Caco-2 (cell line): ENCODE measurements at regions not wholly inside any gene's neighbourhood (a gene's known extent, or its start where the extent isn't known, plus 50 kb on each side); places are given as distances from the start of the nearest gene placed in this dataset.

Source experiments
- BruUV-seq: library from RNA; stranded (reverse); fragments of 400-500 nt; replicated peaks from 2 replicates; lab custom pipeline; 2021; lab: Mats Ljungman, UMichigan
- CTCF ChIA-PET: fragments of 300-600 bp; sonication (Branson Sonifier 250); formaldehyde crosslinking; loops from one replicate; lab custom pipeline; 2022; ENCODE audit warnings: antibody characterized with exemption; lab: Charles Lee
- POLR2A ChIA-PET: fragments of 300-600 bp; sonication (Branson Sonifier 250); formaldehyde crosslinking; loops from one replicate; lab custom pipeline; 2022; ENCODE audit warnings: antibody characterized with exemption; lab: Charles Lee
- DNase-seq, 2 experiments: peaks; one replicate each; pipeline versions ENCODE4 v3.0.0 to v3.0.0-alpha.2; 2020 to 2022
- H3K27me3 ChIP-seq: replicated peaks from 2 replicates; pipeline ENCODE4 v1.6.0; 2011; ENCODE audit warnings: low read length; ENCODE audit not compliant: control insufficient read depth, insufficient read depth
- H3K36me3 ChIP-seq: 2 replicates; pipeline ENCODE4 v1.5.1; 2011; ENCODE audit warnings: low read length; ENCODE audit not compliant: control insufficient read depth, insufficient read depth
- H3K4me1 ChIP-seq: fragments of 250-450 bp; sonication (Bioruptor Pico); 2 replicates; pipeline ENCODE4 v1.5.1; 2020; ENCODE audit warnings: mild to moderate bottlenecking
- H3K4me3 ChIP-seq: 2 replicates; pipeline ENCODE4 v1.5.1; 2011; ENCODE audit warnings: low read depth, mild to moderate bottlenecking, control low read depth, low read length
- H3K9me3 ChIP-seq: fragments of 250-450 bp; sonication (Bioruptor Pico); 2 replicates; pipeline ENCODE4 v1.5.1; 2020; ENCODE audit warnings: mild to moderate bottlenecking, moderate library complexity
- H3K27ac Mint-ChIP-seq: one replicate; pipeline ENCODE4 v1.8.0; 2022; ENCODE audit warnings: mixed read lengths; ENCODE audit not compliant: unreplicated experiment
- H3K27me3 Mint-ChIP-seq: one replicate; pipeline ENCODE4 v1.8.0; 2022; ENCODE audit warnings: mixed read lengths; ENCODE audit not compliant: insufficient read depth, unreplicated experiment
- H3K36me3 Mint-ChIP-seq: one replicate; pipeline ENCODE4 v1.8.0; 2022; ENCODE audit warnings: mild to moderate bottlenecking, mixed read lengths; ENCODE audit not compliant: insufficient read depth, unreplicated experiment
- H3K4me1 Mint-ChIP-seq: one replicate; pipeline ENCODE4 v1.8.0; 2022; ENCODE audit warnings: low read depth, mixed read lengths; ENCODE audit not compliant: unreplicated experiment
- H3K4me3 Mint-ChIP-seq: one replicate; pipeline ENCODE4 v1.8.0; 2022; ENCODE audit warnings: mild to moderate bottlenecking, moderate library complexity, mixed read lengths; ENCODE audit not compliant: unreplicated experiment
- H3K9me3 Mint-ChIP-seq: one replicate; pipeline ENCODE4 v1.8.0; 2022; ENCODE audit warnings: mixed read lengths; ENCODE audit not compliant: unreplicated experiment
- CTCF ChIP-seq, 2 experiments: fragments of 200-600 bp in 1 of 2; IDR thresholded peaks; 1 replicate in 1 of 2; 2 replicates in 1 of 2; pipeline versions ENCODE4 v1.5.1 to v1.8.0; 2011 to 2022; ENCODE audit warnings: antibody characterized with exemption in 1 of 2, control low read depth in 1 of 2, inconsistent platforms in 1 of 2, low read depth in 1 of 2, low read length in 1 of 2, mild to moderate bottlenecking in 1 of 2, moderate library complexity in 1 of 2; ENCODE audit not compliant: insufficient read depth in 1 of 2, severe bottlenecking in 1 of 2, unreplicated experiment in 1 of 2
- intact Hi-C: fragments of 100-400 bp; cut with micrococcal nuclease; formaldehyde crosslinking; loops from one replicate; pipeline ENCODE4 v1.10.0; 2022; ENCODE audit not compliant: unreplicated experiment

- POLR2A ChIA-PET, result no interaction called here
- Mint-ChIP-seq H3K4me3 (no peak overlapping the region), H3K9me3 (no peaks in the 10 kb centered on the region), H3K27me3 (peaks cover 3% of the 10 kb centered on the region), H3K4me1 (no peaks in the 10 kb centered on the region), H3K27ac (no peak overlapping the region), H3K36me3 (no peaks in the 10 kb centered on the region)
- Histone ChIP-seq H3K36me3 (no peaks in the 10 kb centered on the region), H3K27me3 (0 out of 2 replicates have a peak, but pooled peaks cover 2% of the 10 kb centered on the region), H3K4me1 (no peaks in the 10 kb centered on the region), H3K9me3 (no peaks in the 10 kb centered on the region), H3K4me3 (no peak overlapping the region)
- TF ChIP-seq CTCF (IDR thresholded peaks at IDR 0.05; ENCODE audit: insufficient read depth in 1 of 2, low read depth in 1 of 2, low read length in 1 of 2, severe bottlenecking in 1 of 2, unreplicated experiment in 1 of 2), result no peak
- no TSS peak for BruUV-seq
- intact Hi-C loops, result no loop called here
- CTCF ChIA-PET, result no interaction called here
- DNase-seq, result no peak
Measured at GRCh38 chr13:37981932-37982331, 112.4 kb upstream of the TRPC4 start.

DNA sequence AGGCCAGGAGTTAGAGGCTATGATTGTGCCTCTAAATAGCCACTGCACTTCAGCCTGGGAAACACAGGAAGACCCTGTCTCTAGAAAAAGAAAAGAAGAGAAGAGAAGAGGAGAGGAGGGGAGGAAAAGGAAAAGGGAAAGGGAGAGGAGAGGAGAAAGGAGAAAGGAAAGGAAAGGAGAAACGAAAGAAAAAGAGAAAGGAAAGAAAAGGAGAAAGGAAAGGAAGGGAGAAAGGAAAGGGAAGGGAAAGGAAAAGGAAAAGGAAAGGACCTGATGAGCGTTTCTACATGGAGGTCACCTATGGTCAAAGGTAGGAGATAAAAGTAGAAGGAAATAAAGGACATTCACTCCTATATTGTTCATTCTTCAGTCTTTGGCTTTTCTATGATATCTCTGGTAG lies 109.1 kb upstream of the TRPC4 start:
- H3K27ac Mint-ChIP-seq, result no peak overlapping the region
- peaks cover 5% of the 10 kb centered on the region for H3K27me3 Mint-ChIP-seq
- intact Hi-C loops, result no loop called here
- H3K27me3 ChIP-seq, result 0 out of 2 replicates have a peak, but pooled peaks cover 2% of the 10 kb centered on the region
- no peaks in the 10 kb centered on the region for H3K9me3 ChIP-seq
- ChIA-PET POLR2A (no interaction called here), CTCF (no interaction called here)
- H3K4me3 Mint-ChIP-seq, result no peak overlapping the region
- H3K36me3 ChIP-seq, result no peaks in the 10 kb centered on the region
- no TSS peak for BruUV-seq
- no peak for DNase-seq
- H3K4me1 ChIP-seq, result no peaks in the 10 kb centered on the region
- no peaks in the 10 kb centered on the region for H3K4me1 Mint-ChIP-seq
- TF ChIP-seq CTCF (IDR thresholded peaks at IDR 0.05; ENCODE audit: insufficient read depth in 1 of 2, low read depth in 1 of 2, low read length in 1 of 2, severe bottlenecking in 1 of 2, unreplicated experiment in 1 of 2), result no peak
- no peaks in the 10 kb centered on the region for H3K36me3 Mint-ChIP-seq
- H3K9me3 Mint-ChIP-seq, result no peaks in the 10 kb centered on the region
- no peak overlapping the region for H3K4me3 ChIP-seq

DNA sequence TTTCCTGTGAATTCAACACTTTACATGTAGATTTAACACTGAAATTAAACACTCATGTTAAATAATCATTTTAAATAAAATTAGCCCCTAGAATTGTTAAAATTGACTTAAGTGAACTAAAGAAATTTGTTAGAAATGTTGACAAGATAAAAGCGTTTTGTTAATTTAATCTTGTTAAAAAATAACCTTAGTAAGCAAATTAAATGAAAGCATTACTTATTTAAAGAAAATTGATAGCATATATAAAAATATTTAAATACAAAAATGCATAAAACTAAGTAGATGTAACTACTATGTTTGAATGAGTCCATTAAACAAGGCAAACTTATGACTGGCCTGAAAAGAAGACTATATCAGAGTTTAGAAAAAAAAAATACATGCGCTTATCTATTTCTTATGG lies 99.0 kb upstream of the TRPC4 start:
- intact Hi-C loops, result no loop called here
- no peak for DNase-seq
- Histone ChIP-seq H3K9me3 (no peaks in the 10 kb centered on the region; the same call in 1 of the 2 replicates), H3K36me3 (no peaks in the 10 kb centered on the region), H3K4me1 (no peaks in the 10 kb centered on the region), H3K27me3 (no peaks in the 10 kb centered on the region), H3K4me3 (no peak overlapping the region)
- H3K36me3 Mint-ChIP-seq, result no peaks in the 10 kb centered on the region
- no peak overlapping the region for H3K27ac Mint-ChIP-seq
- CTCF ChIA-PET, result no interaction called here
- H3K27me3 Mint-ChIP-seq, result peaks cover 4% of the 10 kb centered on the region
- POLR2A ChIA-PET, result no interaction called here
- peaks cover 20% of the 10 kb centered on the region for H3K4me1 Mint-ChIP-seq
- H3K4me3 Mint-ChIP-seq, result no peak overlapping the region
- no TSS peak for BruUV-seq
- H3K9me3 Mint-ChIP-seq, result peaks cover 11% of the 10 kb centered on the region
- TF ChIP-seq CTCF (IDR thresholded peaks at IDR 0.05; ENCODE audit: insufficient read depth in 1 of 2, low read depth in 1 of 2, low read length in 1 of 2, severe bottlenecking in 1 of 2, unreplicated experiment in 1 of 2), result no peak
